Stromal cell of bone marrow (primary cell): ENCODE measurements at regions not wholly inside any gene's neighbourhood (a gene's known extent, or its start where the extent isn't known, plus 50 kb on each side); places are given as distances from the start of the nearest gene placed in this dataset.
A peak's percentile ranks its signal among the peaks of the same experiment; 100 is the strongest.
"Not testable (repeated sequence)": the region's sequence is repeated elsewhere in the genome, so short reads cannot be mapped to it uniquely, and the experiment has no call there.

Source experiments
- DNase-seq: peaks from one replicate; pipeline ENCODE4 v3.0.0-alpha.2; 2012; ENCODE audit warnings: low read depth

GRCh38 chr9:2395814-2396612 lies 225.6 kb upstream of the VLDLR start:
- DNase-seq, result no peak

GRCh38 chr9:2396622-2397285 lies 224.8 kb upstream of the VLDLR start:
- no peak for DNase-seq

GRCh38 chr9:2397875-2398274 lies 223.7 kb upstream of the VLDLR start:
- not testable (repeated sequence) for DNase-seq

DNA sequence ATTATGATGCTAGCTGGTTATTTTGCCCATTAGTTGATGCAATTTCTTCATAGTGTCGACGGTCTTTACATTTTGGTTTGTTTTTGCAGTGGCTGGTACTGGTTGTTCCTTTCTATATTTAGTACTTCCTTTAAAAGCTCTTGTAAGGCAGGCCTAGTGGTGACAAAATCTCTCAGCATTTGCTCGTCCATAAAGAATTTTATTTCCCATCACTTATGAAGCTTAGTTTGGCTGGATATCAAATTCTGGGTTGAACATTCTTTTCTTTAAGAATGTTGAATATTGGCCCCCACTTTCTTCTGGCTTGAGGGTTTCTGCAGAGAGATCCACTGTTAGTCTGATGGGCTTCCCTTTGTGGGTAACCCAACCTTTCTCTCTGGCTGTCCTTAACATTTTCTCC lies 219.8 kb upstream of the VLDLR start:
- DNase-seq, result not testable (repeated sequence)

- DNase-seq, result no peak
These were observed 217.9 kb upstream of the VLDLR start for GRCh38 chr9:2403701-2404100.

DNA sequence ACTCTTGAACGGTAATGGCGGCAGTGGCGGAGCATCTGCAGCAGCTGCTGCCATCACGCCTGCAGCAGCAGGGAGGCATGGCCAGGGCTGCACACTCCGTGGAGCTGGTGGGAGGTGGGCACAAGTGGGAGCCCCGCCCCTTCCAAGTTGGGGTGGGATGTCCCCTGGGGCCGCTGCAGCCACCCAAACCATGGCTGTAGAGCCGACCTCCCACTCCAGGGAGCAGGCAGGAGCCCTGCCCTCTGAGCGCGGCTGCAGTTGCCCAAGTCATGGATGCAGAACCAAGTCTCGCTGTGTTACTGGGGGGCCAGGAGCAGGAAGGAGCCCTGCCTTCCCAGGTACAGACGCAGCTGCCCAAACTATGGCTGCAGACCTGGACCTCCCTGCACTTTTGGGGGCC lies 215.3 kb upstream of the VLDLR start:
- no peak for DNase-seq

DNA sequence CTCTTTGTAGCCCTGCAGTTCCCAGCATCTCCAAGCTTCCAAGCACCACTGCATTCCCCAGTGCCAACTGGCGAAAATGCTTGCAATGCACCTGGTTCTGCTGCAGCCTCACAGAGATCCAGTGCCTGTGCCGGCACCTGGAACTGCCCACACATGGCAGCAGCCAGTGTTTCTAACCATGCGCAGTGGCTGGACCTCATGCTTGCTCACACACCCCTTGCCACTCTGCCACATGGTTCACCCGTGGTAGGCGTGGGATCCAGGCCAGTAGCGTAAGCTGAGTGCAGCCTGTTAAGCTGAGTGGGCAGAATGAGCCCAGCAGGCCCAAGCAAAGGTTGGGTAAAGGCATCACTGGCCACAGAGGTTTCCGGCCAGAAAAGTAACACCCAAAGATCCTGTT lies 214.1 kb upstream of the VLDLR start:
- no peak for DNase-seq

DNA sequence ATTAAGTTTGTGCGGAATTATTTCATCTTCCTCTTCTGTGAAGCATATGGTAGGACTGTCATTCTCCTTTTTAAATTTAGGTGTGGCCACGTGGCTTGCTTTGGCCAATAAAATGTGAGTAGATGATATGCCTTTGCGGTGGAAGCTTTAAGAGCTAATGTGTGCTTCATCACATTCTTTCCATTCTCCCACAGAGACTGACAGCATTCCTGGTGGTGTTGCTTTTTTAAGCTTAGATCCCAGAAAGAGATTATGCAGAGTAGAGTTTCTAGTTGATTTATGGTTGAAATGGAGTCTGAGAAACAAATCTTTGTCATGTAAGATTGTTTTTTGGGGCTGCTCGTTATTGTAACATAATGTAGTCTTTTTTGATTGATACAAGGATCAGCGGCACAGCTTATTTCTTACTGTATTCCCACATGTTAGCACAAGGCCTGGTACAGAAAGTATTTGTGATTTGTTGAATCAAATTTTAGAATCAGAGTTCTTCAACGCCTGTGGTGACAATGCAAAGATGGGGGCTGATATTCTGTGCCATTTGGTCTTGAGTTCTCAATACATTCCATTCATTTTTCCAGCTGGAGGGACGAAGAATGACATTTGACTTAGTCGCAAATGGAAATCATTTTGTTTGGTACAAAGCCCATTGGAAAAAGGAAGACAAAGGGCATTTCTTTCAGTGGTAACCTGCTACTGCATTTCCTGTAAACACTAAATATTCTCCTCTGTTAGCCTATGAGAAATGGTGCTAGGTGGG lies 209.9 kb upstream of the VLDLR start:
- peak; percentile 39 for DNase-seq

- no peak for DNase-seq
These were observed 208.3 kb upstream of the VLDLR start for GRCh38 chr9:2413160-2413805.

DNA sequence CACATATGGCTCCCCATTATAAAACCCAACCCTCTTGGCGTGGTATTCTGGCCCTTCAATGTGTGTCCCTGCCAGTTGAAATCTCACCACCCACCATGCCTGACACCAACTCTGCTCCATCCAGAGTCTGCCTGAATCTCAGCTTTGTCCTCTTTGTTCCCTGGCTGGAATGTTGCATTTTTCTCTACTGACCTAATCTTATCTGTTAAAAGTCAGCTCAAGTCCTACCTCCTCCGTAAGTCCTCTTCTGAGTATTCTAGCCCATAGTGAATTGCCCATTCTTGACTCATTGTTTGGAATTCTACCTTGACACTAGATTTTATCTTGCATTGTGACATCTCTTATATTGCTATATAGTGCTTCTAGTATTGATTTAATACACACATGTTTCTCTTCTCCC lies 207.1 kb upstream of the VLDLR start:
- no peak for DNase-seq

DNA sequence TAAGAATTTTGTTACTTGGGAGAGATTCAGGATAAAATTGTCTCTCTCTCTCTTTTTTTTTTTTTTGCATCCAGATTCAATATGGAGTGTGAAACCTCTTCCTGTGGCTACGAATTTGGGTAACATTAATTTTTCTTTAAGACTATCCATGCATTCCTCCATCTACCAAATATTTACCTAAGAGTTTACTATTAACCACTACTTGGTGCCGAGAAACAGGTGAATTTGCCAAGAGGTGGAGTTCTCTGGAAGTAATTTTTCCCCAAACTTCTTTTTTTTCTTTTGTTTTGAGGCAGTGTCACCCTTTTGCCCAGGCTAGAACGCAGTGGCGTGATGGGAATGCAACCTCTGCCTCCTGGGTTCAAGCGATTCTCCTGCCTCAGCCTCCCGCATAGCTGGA lies 206.3 kb upstream of the VLDLR start:
- no peak for DNase-seq

- DNase-seq, result no peak
These were observed 203.9 kb upstream of the VLDLR start for GRCh38 chr9:2417730-2418129.

GRCh38 chr9:2418619-2419018 lies 203.0 kb upstream of the VLDLR start:
- DNase-seq, result peak; percentile 43

GRCh38 chr9:2419347-2419746 lies 202.2 kb upstream of the VLDLR start:
- no peak for DNase-seq

DNA sequence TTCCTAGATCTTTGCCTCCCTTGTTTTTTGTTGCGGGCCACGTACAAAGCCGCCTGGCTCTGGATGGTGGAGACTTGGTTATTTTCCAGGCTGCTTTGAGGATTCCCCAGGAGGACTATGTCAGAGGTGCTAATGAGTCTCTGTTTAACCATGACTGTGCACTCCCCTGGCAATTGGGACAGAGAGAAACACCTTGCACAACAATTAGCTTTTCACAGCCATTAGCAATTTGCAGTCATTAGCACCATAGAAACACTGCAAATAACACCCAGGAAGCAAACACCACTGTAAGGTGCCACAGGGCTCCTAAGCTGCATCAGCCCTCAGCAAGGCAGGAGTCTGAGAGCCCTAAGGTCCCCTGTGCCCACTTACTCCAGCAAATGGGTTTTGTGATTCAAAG lies 201.0 kb upstream of the VLDLR start:
- no peak for DNase-seq

GRCh38 chr9:2424619-2425033 lies 197.0 kb upstream of the VLDLR start:
- DNase-seq, result no peak

GRCh38 chr9:2425676-2426075 lies 195.9 kb upstream of the VLDLR start:
- DNase-seq, result no peak

- no peak for DNase-seq
These were observed 194.3 kb upstream of the VLDLR start for GRCh38 chr9:2427120-2427891.

- no peak for DNase-seq
These were observed 181.6 kb upstream of the VLDLR start for GRCh38 chr9:2439957-2440356.

- not testable (repeated sequence) for DNase-seq
These were observed 177.7 kb upstream of the VLDLR start for GRCh38 chr9:2443933-2444332.

DNA sequence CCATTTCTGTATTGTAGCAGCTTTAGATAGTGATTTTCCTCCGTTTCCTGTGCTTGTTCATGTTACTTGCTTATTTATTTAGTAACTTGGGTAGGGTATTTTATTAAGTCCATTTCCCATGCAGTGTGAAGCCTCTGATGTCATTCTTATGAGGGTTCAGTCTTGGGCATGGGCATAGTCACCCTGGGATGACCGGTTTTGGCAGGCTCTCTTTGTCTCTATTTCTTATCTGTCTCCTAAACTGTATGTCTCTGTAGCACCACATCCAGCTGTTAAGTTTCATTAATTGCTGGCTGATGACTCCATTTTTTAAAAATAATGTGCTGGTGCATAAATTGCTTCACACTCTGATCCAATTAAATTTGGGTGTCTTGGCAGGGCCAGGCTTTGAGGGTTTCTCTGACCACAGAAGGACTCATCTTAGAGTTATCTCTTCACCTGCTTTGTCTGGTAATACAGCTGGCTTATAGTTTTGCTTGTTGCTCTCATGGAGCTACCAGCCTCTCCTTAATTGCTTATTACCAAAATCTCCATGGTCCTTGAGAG lies 173.3 kb upstream of the VLDLR start:
- no peak for DNase-seq
